ENCODE measurements at regions not wholly inside any gene's neighbourhood (a gene's known extent, or its start where the extent isn't known, plus 50 kb on each side); places are given as distances from the start of the nearest gene placed in this dataset.

DNA sequence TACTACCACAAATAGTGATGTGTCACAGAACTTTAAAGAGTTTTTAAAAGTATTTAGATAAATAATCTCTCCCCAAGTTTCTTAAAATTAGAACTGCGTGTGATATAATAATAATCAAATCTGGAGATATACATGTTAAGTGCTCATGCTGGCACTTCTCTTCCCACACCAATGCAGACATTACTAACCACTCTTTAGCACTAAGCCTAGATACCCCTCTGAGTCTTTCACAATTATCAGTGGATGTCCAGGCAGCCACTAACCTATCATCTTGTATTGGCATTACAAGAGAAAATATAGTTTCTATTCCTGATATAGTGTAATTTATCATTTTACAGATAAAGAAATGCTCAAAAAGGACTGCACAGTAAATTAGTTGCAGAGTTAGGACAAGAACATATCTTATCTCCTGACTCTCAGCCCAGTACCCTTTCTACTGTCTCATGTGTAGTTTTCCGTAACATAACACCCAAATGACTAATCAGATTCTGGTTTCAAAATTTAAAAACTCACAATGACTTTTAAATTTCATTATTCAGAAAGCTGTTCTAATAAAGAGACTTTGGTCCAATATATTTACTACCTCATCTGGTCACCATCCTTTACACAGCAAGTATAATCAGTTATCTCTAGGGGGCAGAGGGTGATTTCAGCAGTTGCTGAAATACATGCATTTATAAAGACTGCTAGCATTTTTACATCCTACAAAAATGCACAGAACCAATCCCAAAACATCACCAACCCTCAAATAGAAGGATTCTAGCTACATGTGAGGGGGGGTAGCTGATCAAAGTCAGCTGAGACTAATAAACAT, 215.5 kb upstream of the MCHR2 start:
- TF ChIP-seq, protein P1, sequence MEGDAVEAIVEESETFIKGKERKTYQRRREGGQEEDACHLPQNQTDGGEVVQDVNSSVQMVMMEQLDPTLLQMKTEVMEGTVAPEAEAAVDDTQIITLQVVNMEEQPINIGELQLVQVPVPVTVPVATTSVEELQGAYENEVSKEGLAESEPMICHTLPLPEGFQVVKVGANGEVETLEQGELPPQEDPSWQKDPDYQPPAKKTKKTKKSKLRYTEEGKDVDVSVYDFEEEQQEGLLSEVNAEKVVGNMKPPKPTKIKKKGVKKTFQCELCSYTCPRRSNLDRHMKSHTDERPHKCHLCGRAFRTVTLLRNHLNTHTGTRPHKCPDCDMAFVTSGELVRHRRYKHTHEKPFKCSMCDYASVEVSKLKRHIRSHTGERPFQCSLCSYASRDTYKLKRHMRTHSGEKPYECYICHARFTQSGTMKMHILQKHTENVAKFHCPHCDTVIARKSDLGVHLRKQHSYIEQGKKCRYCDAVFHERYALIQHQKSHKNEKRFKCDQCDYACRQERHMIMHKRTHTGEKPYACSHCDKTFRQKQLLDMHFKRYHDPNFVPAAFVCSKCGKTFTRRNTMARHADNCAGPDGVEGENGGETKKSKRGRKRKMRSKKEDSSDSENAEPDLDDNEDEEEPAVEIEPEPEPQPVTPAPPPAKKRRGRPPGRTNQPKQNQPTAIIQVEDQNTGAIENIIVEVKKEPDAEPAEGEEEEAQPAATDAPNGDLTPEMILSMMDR (IDR thresholded peaks at IDR 0.05) = no peak
- no peak for TF ChIP-seq POLR2AphosphoS5 (IDR thresholded peaks at IDR 0.05)
- no peak for TF ChIP-seq POLR2A (IDR thresholded peaks at IDR 0.05)
- TF ChIP-seq EP300 (IDR thresholded peaks at IDR 0.05) = no peak
